ENCODE measurements at regions not wholly inside any gene's neighbourhood (a gene's known extent, or its start where the extent isn't known, plus 50 kb on each side); places are given as distances from the start of the nearest gene placed in this dataset.

- TF ChIP-seq CTCF (IDR thresholded peaks at IDR 0.05), result no peak
- TF ChIP-seq POLR2A (IDR thresholded peaks at IDR 0.05; ENCODE audit: low read length), result no peak
- no peak for TF ChIP-seq NR3C1 (IDR thresholded peaks at IDR 0.05)
- no peak for TF ChIP-seq EP300 (IDR thresholded peaks at IDR 0.05)
- TF ChIP-seq ZFP36 (IDR thresholded peaks at IDR 0.05; ENCODE audit: borderline replicate concordance, partially characterized antibody), result no peak
- TF ChIP-seq JUN (IDR thresholded peaks at IDR 0.05), result no peak
- TF ChIP-seq CHD4 (IDR thresholded peaks at IDR 0.05; ENCODE audit: borderline replicate concordance), result no peak
Measured at GRCh38 chr5:88051148-88051547, 217.5 kb downstream of the TMEM161B start.
